Gastroesophageal sphincter (tissue), 4 donors: ENCODE measurements at regions not wholly inside any gene's neighbourhood (a gene's known extent, or its start where the extent isn't known, plus 50 kb on each side); places are given as distances from the start of the nearest gene placed in this dataset.

Source experiments
- ATAC-seq: fragments of 150-250 bp; one replicate; pipeline ENCODE4 v1.9.1; 2016; ENCODE audit warnings: mild to moderate bottlenecking, moderate library complexity
- H3K27ac ChIP-seq, 4 donors: fragments of 200-600 bp; sonication (generic) in 3 of 4; 1 replicate in 3 of 4; 2 replicates in 1 of 4; pipeline ENCODE4 v1.5.1; 2016 to 2019
- H3K27me3 ChIP-seq: fragments of 200-600 bp; sonication (generic); one replicate; pipeline ENCODE4 v1.5.1; 2019
- H3K36me3 ChIP-seq, 2 donors: fragments of 200-600 bp; sonication (generic); one replicate each; pipeline ENCODE4 v1.5.1; 2019; ENCODE audit warnings: control low read depth in 1 of 2
- H3K4me1 ChIP-seq, 3 donors: fragments of 200-600 bp; sonication (generic); 1 replicate in 2 of 3; 2 replicates in 1 of 3; pipeline ENCODE4 v1.5.1; 2016 to 2019; ENCODE audit warnings: control low read depth in 2 of 3
- H3K4me3 ChIP-seq, 2 donors: fragments of 200-600 bp; sonication (generic); one replicate each; pipeline ENCODE4 v1.5.1; 2019; ENCODE audit warnings: mild to moderate bottlenecking in 1 of 2, moderate library complexity in 1 of 2
- H3K9me3 ChIP-seq, 3 donors: fragments of 200-600 bp; sonication (generic); one replicate each; pipeline ENCODE4 v1.5.1; 2017 to 2019; ENCODE audit warnings: control low read depth in 2 of 3
- CTCF ChIP-seq, 4 experiments: fragments of 200-600 bp in 2 of 4; fragments of 450-650 bp in 2 of 4; sonication (generic) in 1 of 4; IDR thresholded peaks; one replicate each; pipeline ENCODE4 v1.5.1; 2017 to 2019; ENCODE audit warnings: antibody characterized with exemption in 4 of 4, mild to moderate bottlenecking in 2 of 4, moderate library complexity in 2 of 4
- EP300 ChIP-seq: sonication (generic); formaldehyde crosslinking; IDR thresholded peaks from one replicate; pipeline ENCODE4 v1.6.1; 2017; ENCODE audit warnings: antibody characterized with exemption, mild to moderate bottlenecking
- POLR2A ChIP-seq, 2 donors: fragments of 450-650 bp; IDR thresholded peaks; one replicate each; pipeline ENCODE4 v1.6.1; 2017; ENCODE audit warnings: antibody characterized with exemption in 2 of 2, mild to moderate bottlenecking in 2 of 2, moderate library complexity in 1 of 2
- POLR2AphosphoS5 ChIP-seq: sonication (generic); formaldehyde crosslinking; IDR thresholded peaks from one replicate; pipeline ENCODE4 v1.6.1; 2017; ENCODE audit warnings: antibody characterized with exemption
- WGBS, 2 donors: methylation state at CpG; one replicate each; pipeline ENCODE4 v1.1.5; 2018; ENCODE audit warnings: low coverage in 1 of 2; 5-methylcytosine and 5-hydroxymethylcytosine counted together

- ATAC-seq = no peak
- TF ChIP-seq POLR2A (IDR thresholded peaks at IDR 0.05) (no peak), POLR2AphosphoS5 (no peak), EP300 (no peak), CTCF (IDR thresholded peaks at IDR 0.05) (no peak)
- Histone ChIP-seq H3K4me1 (no peaks in the 10 kb centered on the region), H3K27ac (no peak overlapping the region), H3K27me3 (no peaks in the 10 kb centered on the region), H3K9me3 (no peaks in the 10 kb centered on the region), H3K36me3 (no peaks in the 10 kb centered on the region), H3K4me3 (no peak overlapping the region)
- WGBS, 2 donors = 88 to 91% methylated on average over 3 to 5 of the region's 5 CpGs
Measured at GRCh38 chr15:95538693-95539092, 791.8 kb upstream of the NR2F2 start.

- H3K4me3 ChIP-seq = no peak overlapping the region
- H3K9me3 ChIP-seq = no peaks in the 10 kb centered on the region
- H3K27ac ChIP-seq = no peak overlapping the region
- H3K4me1 ChIP-seq = no peaks in the 10 kb centered on the region
- WGBS, 2 donors = 70 to 95% methylated on average over 3 to 7 of the region's 7 CpGs
- H3K36me3 ChIP-seq = no peaks in the 10 kb centered on the region
- no peaks in the 10 kb centered on the region for H3K27me3 ChIP-seq
- TF ChIP-seq EP300 (no peak), POLR2AphosphoS5 (no peak), POLR2A (IDR thresholded peaks at IDR 0.05) (no peak), CTCF (IDR thresholded peaks at IDR 0.05) (no peak)
- no peak for ATAC-seq
Measured at GRCh38 chr15:95541301-95541700, 789.2 kb upstream of the NR2F2 start.

GRCh38 chr15:95549168-95549738 lies 781.2 kb upstream of the NR2F2 start:
- WGBS, 2 donors = 78 to 88% methylated on average over 2 to 3 of the region's 3 CpGs
- no peak overlapping the region for H3K4me3 ChIP-seq
- H3K27ac ChIP-seq = no peak overlapping the region
- ATAC-seq = no peak
- no peaks in the 10 kb centered on the region for H3K4me1 ChIP-seq
- H3K27me3 ChIP-seq = no peaks in the 10 kb centered on the region
- no peaks in the 10 kb centered on the region for H3K36me3 ChIP-seq
- no peak for TF ChIP-seq POLR2AphosphoS5
- TF ChIP-seq POLR2A (IDR thresholded peaks at IDR 0.05) = no peak
- TF ChIP-seq EP300 = no peak
- no peak for TF ChIP-seq CTCF (IDR thresholded peaks at IDR 0.05)
- H3K9me3 ChIP-seq = no peaks in the 10 kb centered on the region

GRCh38 chr15:95550702-95551101 lies 779.8 kb upstream of the NR2F2 start:
- no peak for TF ChIP-seq EP300
- TF ChIP-seq POLR2A (IDR thresholded peaks at IDR 0.05) = no peak
- no peak for TF ChIP-seq CTCF (IDR thresholded peaks at IDR 0.05)
- TF ChIP-seq POLR2AphosphoS5 = no peak
- Histone ChIP-seq H3K27ac (no peak overlapping the region), H3K9me3 (no peaks in the 10 kb centered on the region), H3K4me1 (no peaks in the 10 kb centered on the region), H3K27me3 (no peaks in the 10 kb centered on the region), H3K36me3 (no peaks in the 10 kb centered on the region), H3K4me3 (no peak overlapping the region)
- WGBS, 2 donors = 74 to 86% methylated on average over 4 of the region's 4 CpGs
- no peak for ATAC-seq

- H3K4me1 ChIP-seq = peaks cover 0 to 10% (median 0%) of the 10 kb centered on the region in 3 donors
- no peak overlapping the region for H3K27ac ChIP-seq
- TF ChIP-seq POLR2AphosphoS5 (no peak), POLR2A (IDR thresholded peaks at IDR 0.05) (no peak), CTCF (IDR thresholded peaks at IDR 0.05) (no peak), EP300 (no peak)
- no peaks in the 10 kb centered on the region for H3K9me3 ChIP-seq
- WGBS, 2 donors = 87 to 95% methylated on average over 2 of the region's 2 CpGs
- no peaks in the 10 kb centered on the region for H3K27me3 ChIP-seq
- no peak for ATAC-seq
- no peaks in the 10 kb centered on the region for H3K36me3 ChIP-seq
- no peak overlapping the region for H3K4me3 ChIP-seq
Measured at GRCh38 chr15:95556225-95556624, 774.3 kb upstream of the NR2F2 start.
